ENCODE measurements at regions not wholly inside any gene's neighbourhood (a gene's known extent, or its start where the extent isn't known, plus 50 kb on each side); places are given as distances from the start of the nearest gene placed in this dataset.

GRCh38 chr6:164206807-164207423 lies 792.4 kb downstream of the QKI start:
- no peak for TF ChIP-seq RAD21 (IDR thresholded peaks at IDR 0.05; ENCODE audit: low read length)
- no peak for TF ChIP-seq CTCF (conservative IDR thresholded peaks at IDR 0.05; ENCODE audit: low read depth, low read length)
- TF ChIP-seq MAFK (IDR thresholded peaks at IDR 0.05; ENCODE audit: low read depth, low read length), result no peak
- TF ChIP-seq USF2 (IDR thresholded peaks at IDR 0.05; ENCODE audit: low read depth, low read length), result no peak
- TF ChIP-seq BHLHE40 (IDR thresholded peaks at IDR 0.05; ENCODE audit: low read depth, low read length), result no peak
- no peak for TF ChIP-seq POLR2A (IDR thresholded peaks at IDR 0.05; ENCODE audit: low read depth, low read length)
- no peak for TF ChIP-seq SMC3 (IDR thresholded peaks at IDR 0.05; ENCODE audit: low read depth, low read length)
- no peak for TF ChIP-seq FOS (IDR thresholded peaks at IDR 0.05; ENCODE audit: low read depth, low read length)
- no peak for TF ChIP-seq MXI1 (IDR thresholded peaks at IDR 0.05; ENCODE audit: borderline replicate concordance, low read depth, low read length)
- no peak for TF ChIP-seq MAZ (IDR thresholded peaks at IDR 0.05; ENCODE audit: borderline replicate concordance, low read depth, low read length)
- TF ChIP-seq NFE2L2 (IDR thresholded peaks at IDR 0.05; ENCODE audit: low read depth, low read length), result no peak
- no peak for TF ChIP-seq RFX5 (IDR thresholded peaks at IDR 0.05; ENCODE audit: low read depth, low read length)
- no peak for TF ChIP-seq CEBPB (IDR thresholded peaks at IDR 0.05; ENCODE audit: low read depth, low read length)
- TF ChIP-seq CHD1 (IDR thresholded peaks at IDR 0.05; ENCODE audit: low read depth, low read length), result no peak

Data from IMR-90 (cell line).